Heart left ventricle (tissue), 16 donors: ENCODE measurements at regions not wholly inside any gene's neighbourhood (a gene's known extent, or its start where the extent isn't known, plus 50 kb on each side); places are given as distances from the start of the nearest gene placed in this dataset.

Experiments used
- ATAC-seq, 4 donors: fragments of 200-7000 bp; cut with Tn5 transposase; one replicate each; pipeline ENCODE4 v1.9.1; 2020 to 2022; ENCODE audit warnings: moderate library complexity in 4 of 4, mild to moderate bottlenecking in 3 of 4, moderate number of reproducible peaks in 1 of 4
- DNase-seq, 5 donors: peaks; one replicate each; pipeline ENCODE4 v3.0.0-alpha.2; 2020
- H3K27ac ChIP-seq, 12 donors: fragments of 200-600 bp; sonication (generic) in 4 of 12; one replicate each; pipeline versions ENCODE4 v1.5.0 to v1.8.0; 2016 to 2022; ENCODE audit warnings: mild to moderate bottlenecking in 2 of 12
- H3K27me3 ChIP-seq, 9 donors: fragments of 200-600 bp; sonication (generic) in 2 of 9; one replicate each; pipeline versions ENCODE4 v1.5.1 to v1.8.0; 2016 to 2022; ENCODE audit warnings: mild to moderate bottlenecking in 3 of 9
- H3K36me3 ChIP-seq, 9 donors: fragments of 200-600 bp; sonication (generic) in 2 of 9; one replicate each; pipeline versions ENCODE4 v1.5.0 to v1.8.0; 2018 to 2022; ENCODE audit warnings: mild to moderate bottlenecking in 2 of 9
- H3K4me1 ChIP-seq, 12 donors: fragments of 200-600 bp; sonication (generic) in 4 of 12; one replicate each; pipeline versions ENCODE4 v1.5.0 to v1.8.0; 2016 to 2022; ENCODE audit warnings: mild to moderate bottlenecking in 3 of 12
- H3K4me3 ChIP-seq, 12 donors: fragments of 200-600 bp; sonication (generic) in 4 of 12; one replicate each; pipeline versions ENCODE4 v1.5.0 to v1.8.0; 2017 to 2022; ENCODE audit warnings: mild to moderate bottlenecking in 9 of 12, moderate library complexity in 4 of 12
- H3K9me3 ChIP-seq, 12 donors: fragments of 200-600 bp; sonication (generic) in 4 of 12; one replicate each; pipeline versions ENCODE4 v1.5.0 to v1.8.0; 2016 to 2022; ENCODE audit warnings: mild to moderate bottlenecking in 1 of 12
- POLR2A ChIP-seq, 2 donors: fragments of 450-650 bp; IDR thresholded peaks; one replicate each; pipeline ENCODE4 v1.6.1; 2017; ENCODE audit warnings: antibody characterized with exemption in 2 of 2, mild to moderate bottlenecking in 2 of 2, moderate library complexity in 2 of 2
- WGBS, 4 donors: extraction: QIAGEN DNeasy Blood & Tissue Kit in 2 of 4; methylation state at CpG; one replicate each; pipeline versions ENCODE4 v1.1.5 to v1.1.7; 2013 to 2018; 5-methylcytosine and 5-hydroxymethylcytosine counted together
- intact Hi-C, 10 donors: fragments of 100-400 bp; cut with DNase I; formaldehyde crosslinking; loops; one replicate each; pipeline versions ENCODE4 v1.11.1 to v1.14.2; 2022
- TF ChIP-seq, protein P1 (sequence below), 12 donors: fragments of 200-600 bp; sonication (generic) in 4 of 12; IDR thresholded peaks; one replicate each; pipeline versions ENCODE4 v1.5.0 to v1.8.0; 2018 to 2022; ENCODE audit warnings: antibody characterized with exemption in 12 of 12, mild to moderate bottlenecking in 5 of 12
- donor health status: ischemic (EF 13 %, LVEDD 7.1; RV severe dilation, severe dysfunction).
- donor health status: healthy with polysubstance abuse.
- donor health status: DM: no; HTN: yes; CAD: no.
- donor health status: DM: no; HTN: no; CAD: no.
- donor health status: ischemic (EF 25% LVEDD 6.9; RV normal size, moderate dysfunction).
- donor health status: ischemic (EF 25% LVEDD 5.7; RV mildly dilated, moderate dysfunction).
- donor health status: healthy.
- donor health status: DM: yes; HTN: yes; CAD: no.
- donor health status: ischemic (EF 35%, LVEDD 5.7; RV mildly dilated, moderate dysfunction).
- donor health status: nonischemic (EF 11% LVEDD 7.7; RV severe dilation, severe dysfunction).
- donor health status: DM: yes; HTN: yes; CAD: no.
- donor health status: PGD.
- donor health status: ischemic (EF 29% LVEDD 5.4; RV normal size, mild dysfunction).
- donor health status: nonischemic (EF 23%, LVEDD 6.1; RV moderate dilation, normal function).

DNA sequence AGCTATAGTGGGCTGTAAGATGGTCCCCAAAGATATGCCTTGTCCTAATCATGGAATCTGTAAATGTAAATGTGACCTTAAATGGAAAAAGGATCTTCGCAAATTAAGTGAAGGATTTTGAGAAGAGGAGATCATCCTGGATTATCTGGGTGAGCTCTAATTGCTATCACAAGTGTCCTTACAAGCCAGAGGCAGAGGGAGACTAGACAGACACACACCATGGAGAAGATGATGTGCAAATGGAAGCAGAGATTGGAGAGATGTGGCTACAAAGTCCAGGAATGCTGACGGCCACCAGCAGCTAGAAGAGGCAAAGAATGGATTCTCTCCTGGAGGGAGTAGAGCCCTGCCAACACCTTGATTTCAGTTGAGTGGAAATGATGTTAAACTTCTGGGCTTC, 102.3 kb upstream of the PROK2 start:
- no peak for TF ChIP-seq POLR2A (IDR thresholded peaks at IDR 0.05)
- TF ChIP-seq, protein P1, sequence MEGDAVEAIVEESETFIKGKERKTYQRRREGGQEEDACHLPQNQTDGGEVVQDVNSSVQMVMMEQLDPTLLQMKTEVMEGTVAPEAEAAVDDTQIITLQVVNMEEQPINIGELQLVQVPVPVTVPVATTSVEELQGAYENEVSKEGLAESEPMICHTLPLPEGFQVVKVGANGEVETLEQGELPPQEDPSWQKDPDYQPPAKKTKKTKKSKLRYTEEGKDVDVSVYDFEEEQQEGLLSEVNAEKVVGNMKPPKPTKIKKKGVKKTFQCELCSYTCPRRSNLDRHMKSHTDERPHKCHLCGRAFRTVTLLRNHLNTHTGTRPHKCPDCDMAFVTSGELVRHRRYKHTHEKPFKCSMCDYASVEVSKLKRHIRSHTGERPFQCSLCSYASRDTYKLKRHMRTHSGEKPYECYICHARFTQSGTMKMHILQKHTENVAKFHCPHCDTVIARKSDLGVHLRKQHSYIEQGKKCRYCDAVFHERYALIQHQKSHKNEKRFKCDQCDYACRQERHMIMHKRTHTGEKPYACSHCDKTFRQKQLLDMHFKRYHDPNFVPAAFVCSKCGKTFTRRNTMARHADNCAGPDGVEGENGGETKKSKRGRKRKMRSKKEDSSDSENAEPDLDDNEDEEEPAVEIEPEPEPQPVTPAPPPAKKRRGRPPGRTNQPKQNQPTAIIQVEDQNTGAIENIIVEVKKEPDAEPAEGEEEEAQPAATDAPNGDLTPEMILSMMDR (IDR thresholded peaks at IDR 0.05), result no peak

DNA sequence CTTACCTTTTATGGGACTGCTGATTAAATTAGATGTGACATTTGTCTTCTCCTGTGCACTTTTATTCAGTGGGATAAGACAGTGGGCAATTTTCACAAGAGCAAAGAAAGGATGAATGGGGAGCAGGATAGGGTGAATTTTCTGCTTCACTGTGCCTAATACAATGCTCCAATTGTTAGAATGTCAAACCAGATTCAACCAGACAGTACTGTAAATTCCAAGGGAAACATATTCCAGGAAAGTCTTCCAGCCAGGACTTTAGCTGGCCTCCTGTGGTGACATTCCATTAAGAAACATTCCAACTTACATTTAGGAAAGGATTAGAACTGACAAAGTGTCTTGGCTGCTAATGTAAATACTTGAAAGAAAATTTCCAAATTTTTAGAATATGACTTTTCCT, 100.1 kb upstream of the PROK2 start:
- Histone ChIP-seq H3K36me3 (no peaks in the 10 kb centered on the region), H3K4me3 (no peak overlapping the region), H3K27me3 (peaks cover 0 to 14% (median 0%) of the 10 kb centered on the region in 9 donors), H3K4me1 (no peaks in the 10 kb centered on the region), H3K27ac (no peak overlapping the region), H3K9me3 (no peaks in the 10 kb centered on the region)
- TF ChIP-seq, protein P1 (IDR thresholded peaks at IDR 0.05), result no peak
- no peak for TF ChIP-seq POLR2A (IDR thresholded peaks at IDR 0.05)
- DNase-seq, result no peak
- intact Hi-C loops, result no loop called here
- ATAC-seq, result no peak

More for the DNA sequence above, 102.3 kb upstream of the PROK2 start:
- Histone ChIP-seq H3K27ac (no peak overlapping the region), H3K9me3 (no peaks in the 10 kb centered on the region), H3K27me3 (peaks cover 0 to 17% (median 0%) of the 10 kb centered on the region in 9 donors), H3K4me1 (peaks cover 0 to 8% (median 0%) of the 10 kb centered on the region in 12 donors), H3K4me3 (no peak overlapping the region), H3K36me3 (no peaks in the 10 kb centered on the region)
- ATAC-seq (no peak), DNase-seq (no peak)
- 83 to 88% (median 86%) methylated on average over 2 of the region's 2 CpGs for WGBS, 4 donors
- intact Hi-C loops, result no loop called here

DNA sequence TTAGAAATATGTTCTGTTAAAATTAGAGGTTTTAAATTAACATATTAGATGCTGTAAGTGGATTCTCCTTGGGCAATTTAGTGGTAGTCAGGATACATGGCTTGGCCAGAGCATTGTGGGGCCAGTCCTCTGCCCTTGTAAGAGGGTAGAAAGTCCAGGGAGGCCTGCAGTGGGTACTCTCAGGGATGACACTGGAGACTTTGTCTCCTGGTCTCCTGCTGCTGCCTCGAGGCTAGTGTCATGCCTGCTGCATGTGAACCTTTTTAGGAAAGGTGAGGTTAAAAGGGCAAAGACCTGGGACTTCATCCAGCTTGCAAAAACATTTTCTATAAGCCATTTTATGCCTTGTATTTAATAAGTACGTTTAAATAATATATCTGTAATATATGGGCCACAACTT, 96.8 kb upstream of the PROK2 start:
- WGBS, 4 donors, result 84 to 89% (median 87%) methylated on average over 2 of the region's 2 CpGs
- no peak for DNase-seq
- Histone ChIP-seq H3K27ac (no peak overlapping the region), H3K27me3 (peaks cover 0 to 13% (median 0%) of the 10 kb centered on the region in 9 donors), H3K4me3 (no peak overlapping the region), H3K4me1 (no peaks in the 10 kb centered on the region), H3K9me3 (no peaks in the 10 kb centered on the region), H3K36me3 (no peaks in the 10 kb centered on the region)
- intact Hi-C loops, result no loop called here
- ATAC-seq, result no peak
- TF ChIP-seq POLR2A (IDR thresholded peaks at IDR 0.05), result no peak
- TF ChIP-seq, protein P1 (IDR thresholded peaks at IDR 0.05), result no peak

DNA sequence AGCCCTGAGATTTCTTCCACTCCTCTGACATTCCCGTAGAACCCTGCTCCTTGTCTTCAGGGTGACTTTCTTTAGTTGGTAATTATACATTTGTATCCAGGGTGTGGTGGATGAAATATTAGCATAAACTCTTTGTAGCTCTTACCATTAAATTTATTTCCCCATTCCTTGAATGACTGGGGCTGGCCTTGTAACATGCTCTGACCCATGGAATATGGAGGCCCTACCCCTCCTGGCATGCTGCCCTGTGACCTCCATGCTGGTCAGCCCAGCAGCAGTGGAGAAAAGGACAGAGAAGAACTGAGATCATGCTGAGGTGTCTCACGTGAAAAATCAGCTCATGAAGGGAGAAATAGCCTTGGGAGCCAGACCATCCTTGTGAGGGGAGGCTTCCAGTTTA, 96.1 kb upstream of the PROK2 start:
- H3K9me3 ChIP-seq, result no peaks in the 10 kb centered on the region
- H3K27ac ChIP-seq, result no peak overlapping the region
- intact Hi-C loops, result no loop called here
- ATAC-seq (no peak), DNase-seq (no peak)
- no peak for TF ChIP-seq POLR2A (IDR thresholded peaks at IDR 0.05)
- TF ChIP-seq, protein P1 (IDR thresholded peaks at IDR 0.05), result no peak
- H3K4me3 ChIP-seq, result no peak overlapping the region
- WGBS, 4 donors, result 82 to 86% (median 84%) methylated on average over 2 of the region's 2 CpGs
- H3K27me3 ChIP-seq, result peaks cover 0 to 13% (median 0%) of the 10 kb centered on the region in 9 donors
- no peaks in the 10 kb centered on the region for H3K4me1 ChIP-seq
- no peaks in the 10 kb centered on the region for H3K36me3 ChIP-seq
